ENCODE measurements at regions not wholly inside any gene's neighbourhood (a gene's known extent, or its start where the extent isn't known, plus 50 kb on each side); places are given as distances from the start of the nearest gene placed in this dataset.

GRCh38 chr15:95091444-95091843 is 860.1 kb downstream of the MCTP2 start:
- no peak for DNase-seq

DNA sequence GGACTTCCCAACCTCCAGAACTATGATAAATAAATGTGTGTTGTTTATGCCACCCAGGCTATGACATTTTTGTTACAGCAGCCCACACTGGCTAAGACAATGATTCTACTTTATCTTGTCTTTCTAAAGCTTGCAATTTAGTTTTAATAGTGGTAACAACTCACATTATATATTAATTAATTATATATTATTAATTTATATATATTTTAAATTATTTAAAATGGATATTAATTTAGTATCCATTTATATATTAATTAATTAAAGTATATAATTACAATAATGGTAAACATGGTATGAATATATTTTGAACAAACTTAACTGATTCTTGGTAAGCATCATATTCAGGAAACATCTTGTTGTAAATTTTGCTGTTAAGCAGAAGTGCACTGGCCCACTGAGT is 863.9 kb downstream of the MCTP2 start:
- DNase-seq, result no peak

DNA sequence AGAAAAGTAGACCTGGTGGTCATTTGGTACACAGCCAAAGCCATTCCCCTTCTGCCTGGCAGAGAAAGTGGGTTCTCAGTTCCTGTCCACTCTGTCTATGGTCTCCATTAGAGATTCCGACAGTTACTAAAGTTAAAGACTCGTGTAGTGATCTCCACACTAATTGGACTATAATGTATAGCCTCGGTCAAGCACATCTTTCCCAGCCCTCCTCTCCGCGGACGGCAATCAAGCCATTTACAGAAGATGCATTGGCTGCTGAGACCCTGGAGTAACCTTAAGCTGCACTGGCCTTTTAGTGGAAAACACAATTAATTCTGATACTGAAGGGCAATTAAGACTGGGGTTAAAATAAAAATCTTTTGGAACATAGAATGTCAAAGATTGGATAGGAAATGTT is 865.3 kb downstream of the MCTP2 start:
- no peak for DNase-seq

DNA sequence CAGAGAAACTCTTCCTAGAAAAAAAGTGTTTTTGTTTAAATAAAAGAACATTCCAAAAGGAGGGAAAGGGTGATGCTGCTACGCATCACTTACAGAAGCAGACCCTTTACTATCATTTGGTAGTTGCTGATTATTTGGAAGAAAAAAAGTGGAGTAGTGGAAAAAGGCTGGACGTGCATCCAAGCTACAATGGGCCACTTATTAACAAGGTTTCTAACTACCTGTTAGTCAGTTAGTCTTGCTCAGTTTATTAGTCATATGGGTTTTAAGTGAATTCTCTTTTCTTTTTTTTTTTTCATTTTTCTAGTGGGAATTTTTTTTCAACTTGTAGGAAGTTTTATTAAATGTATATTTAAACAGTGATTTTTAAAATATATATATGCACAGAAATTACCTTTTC is 866.0 kb downstream of the MCTP2 start:
- DNase-seq, result no peak

DNA sequence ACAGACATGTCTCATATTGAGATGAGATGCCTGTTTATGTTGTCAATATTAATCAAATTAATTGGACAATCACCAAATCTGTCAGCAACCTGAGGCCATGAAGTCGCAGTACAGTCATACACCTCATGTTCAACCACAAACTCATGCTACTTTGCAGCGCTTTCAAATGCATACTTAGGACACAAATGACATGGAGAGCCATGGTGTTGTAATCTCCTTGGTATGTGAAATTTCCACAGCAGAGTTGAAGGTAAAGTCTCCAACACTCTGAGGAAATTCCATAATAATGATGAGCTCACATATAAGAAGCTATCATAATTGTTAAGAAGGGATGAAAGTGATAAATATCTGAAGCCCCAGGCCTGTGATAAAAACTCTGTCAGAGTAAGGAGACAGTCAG is 873.9 kb downstream of the MCTP2 start:
- no peak for DNase-seq

GRCh38 chr15:95106801-95107200 is 875.4 kb downstream of the MCTP2 start:
- no peak for DNase-seq

DNA sequence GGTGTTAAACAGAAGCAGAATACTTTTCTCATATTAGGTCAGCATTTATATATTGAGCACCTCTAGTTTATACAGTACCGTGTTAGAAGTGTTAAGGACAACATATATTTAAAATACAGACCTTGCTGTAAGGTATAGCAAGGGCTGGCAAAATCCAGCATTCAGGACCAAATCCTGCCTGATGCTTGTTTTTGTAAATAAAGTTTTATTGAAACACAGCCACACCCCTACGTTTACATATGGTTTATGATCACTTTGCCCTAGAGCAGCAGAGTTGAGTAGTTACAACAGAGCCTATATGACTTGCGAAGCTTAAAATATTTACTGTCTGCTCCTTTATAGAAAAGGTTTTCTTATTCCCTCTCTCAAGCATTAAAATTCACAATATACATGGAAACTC is 877.3 kb downstream of the MCTP2 start:
- DNase-seq, result no peak

DNA sequence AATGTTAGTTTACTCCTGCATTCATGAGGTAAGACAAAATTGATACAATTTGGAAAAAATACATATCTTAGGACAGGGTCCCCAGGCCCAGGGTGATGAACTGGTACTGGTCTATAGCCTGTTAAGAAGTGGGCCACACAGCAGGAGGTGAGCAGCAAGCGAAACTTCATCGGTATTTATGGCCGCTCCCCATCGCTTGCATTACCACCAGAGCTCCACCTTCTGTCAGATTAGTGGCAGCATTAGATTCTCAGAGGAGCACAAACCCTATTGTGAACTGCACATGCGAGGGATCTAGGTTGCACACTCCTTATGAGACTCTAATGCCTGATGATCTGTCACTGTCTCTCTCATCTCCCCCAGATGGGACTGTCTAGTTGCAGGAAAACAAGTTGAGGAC is 880.6 kb downstream of the MCTP2 start:
- DNase-seq, result no peak

GRCh38 chr15:95113041-95113440 is 881.7 kb downstream of the MCTP2 start:
- DNase-seq, result no peak

- no peak for DNase-seq
These were observed 887.8 kb downstream of the MCTP2 start for GRCh38 chr15:95119041-95119610.

DNA sequence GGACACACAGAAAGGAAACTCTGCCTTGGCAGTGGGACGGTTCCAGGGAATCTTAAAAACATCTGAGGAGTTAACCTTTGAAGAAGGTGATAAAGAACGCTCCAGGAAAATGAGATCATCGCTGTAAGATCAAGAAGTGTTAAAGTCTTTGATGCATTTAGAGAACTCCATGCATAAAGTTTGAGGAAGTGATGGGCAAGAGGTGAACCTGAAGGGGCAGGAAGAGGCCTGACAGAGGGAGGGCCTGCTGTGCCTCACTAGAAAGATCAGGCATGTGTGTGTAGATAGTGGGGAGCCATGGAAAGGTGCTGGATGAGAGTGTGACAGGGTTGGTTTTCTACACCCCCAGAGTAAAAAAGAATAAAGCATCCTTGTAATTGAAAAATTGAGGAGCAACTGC is 889.2 kb downstream of the MCTP2 start:
- DNase-seq, result no peak

GRCh38 chr15:95121191-95121590 is 889.8 kb downstream of the MCTP2 start:
- DNase-seq, result no peak

DNA sequence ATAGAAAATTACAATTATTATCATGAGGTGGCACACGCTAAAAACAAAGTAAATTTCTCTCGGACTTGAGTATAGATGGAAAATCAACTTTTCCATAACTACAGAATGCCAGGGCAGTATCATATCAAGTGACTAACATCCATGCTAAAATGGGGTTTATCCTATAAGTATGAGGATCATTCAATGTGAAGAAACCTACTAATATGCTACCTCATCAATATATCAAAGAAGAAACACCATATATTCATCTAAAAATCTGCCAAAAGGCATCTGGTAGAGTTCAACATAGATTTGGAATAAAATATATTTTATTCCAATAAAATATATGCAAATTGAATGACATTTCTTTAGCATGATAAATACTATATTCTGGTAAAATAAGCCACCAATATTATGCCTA is 894.4 kb downstream of the MCTP2 start:
- DNase-seq, result no peak

DNA sequence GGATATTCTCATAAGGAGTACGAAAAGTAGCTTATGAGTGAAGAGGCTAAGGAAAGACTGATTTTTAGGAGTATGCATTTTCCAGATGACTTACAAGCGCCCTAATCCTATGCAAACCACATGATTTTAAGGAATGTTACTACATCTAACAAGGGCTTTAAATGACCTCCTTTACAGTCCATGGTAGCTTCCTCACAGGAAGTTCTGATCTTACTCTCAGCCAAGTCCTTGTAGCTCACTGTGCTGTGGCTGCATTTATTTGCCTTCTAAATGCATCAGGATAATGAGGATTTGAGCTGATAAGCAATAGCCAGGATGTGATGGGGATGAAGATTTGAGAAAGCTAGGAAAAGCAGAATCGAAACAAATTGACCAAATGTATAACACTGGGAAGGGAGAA is 896.0 kb downstream of the MCTP2 start:
- DNase-seq, result no peak

DNA sequence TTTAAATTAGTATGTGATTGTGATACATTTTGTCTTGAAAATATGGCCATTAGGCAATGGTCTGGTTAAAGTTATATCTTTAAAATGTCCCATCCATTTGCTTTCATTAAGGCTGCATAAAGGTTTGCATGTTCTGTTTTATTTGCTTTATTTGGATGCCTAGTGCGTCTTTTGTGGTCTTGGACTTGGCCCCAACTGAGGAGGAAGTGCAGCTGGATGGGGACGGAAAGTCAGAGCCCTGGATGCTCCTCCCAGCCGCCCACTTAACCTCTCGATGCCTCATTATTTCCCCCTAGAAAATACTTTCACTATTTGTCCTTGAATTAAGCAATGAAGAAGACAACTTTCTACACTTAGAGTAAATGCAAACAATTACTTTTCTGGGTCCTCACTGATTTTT is 898.2 kb downstream of the MCTP2 start:
- no peak for DNase-seq

DNA sequence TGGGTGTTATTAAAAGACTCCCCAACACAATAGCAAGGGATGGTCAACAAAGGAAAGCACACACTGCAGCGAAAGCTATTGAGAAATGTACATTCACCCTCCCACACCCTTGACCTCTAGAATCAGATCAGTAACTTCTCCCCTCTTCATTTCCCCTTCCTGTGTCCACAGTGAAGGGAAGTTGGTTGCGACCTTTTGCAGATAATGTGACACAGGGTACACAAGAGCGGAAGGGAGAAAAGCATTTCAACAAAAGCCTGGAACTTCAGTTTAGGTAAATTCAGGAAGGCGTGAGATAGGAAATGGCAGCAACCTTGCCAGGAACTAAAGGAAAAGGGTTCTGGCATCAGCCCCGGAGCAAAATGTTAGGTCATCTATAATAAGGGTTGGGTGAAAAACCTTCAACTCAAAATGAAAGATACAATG is 899.8 kb downstream of the MCTP2 start:
- no peak for DNase-seq

DNA sequence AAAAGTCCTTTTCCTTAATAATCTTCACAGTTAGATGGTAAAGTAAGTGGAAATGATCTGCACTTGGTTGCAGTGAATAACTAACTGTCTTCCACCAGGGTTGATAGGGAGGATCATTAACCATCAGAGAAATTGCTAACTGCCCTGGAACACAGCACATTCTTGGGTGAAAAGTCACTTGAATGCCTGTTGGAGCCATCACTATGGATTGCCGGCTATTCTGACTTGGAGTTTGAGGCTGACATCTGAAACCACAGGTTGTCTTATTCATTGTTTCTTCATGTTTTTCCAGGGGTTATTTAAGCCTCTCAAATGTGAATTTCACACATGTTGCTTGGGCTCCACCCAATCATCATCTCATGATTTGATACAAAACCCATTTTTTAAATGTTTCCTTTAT is 901.4 kb downstream of the MCTP2 start:
- no peak for DNase-seq

- DNase-seq, result no peak
These were observed 903.2 kb downstream of the MCTP2 start for GRCh38 chr15:95134431-95135110.

GRCh38 chr15:95138604-95139270 is 907.4 kb downstream of the MCTP2 start:
- DNase-seq, result no peak

DNA sequence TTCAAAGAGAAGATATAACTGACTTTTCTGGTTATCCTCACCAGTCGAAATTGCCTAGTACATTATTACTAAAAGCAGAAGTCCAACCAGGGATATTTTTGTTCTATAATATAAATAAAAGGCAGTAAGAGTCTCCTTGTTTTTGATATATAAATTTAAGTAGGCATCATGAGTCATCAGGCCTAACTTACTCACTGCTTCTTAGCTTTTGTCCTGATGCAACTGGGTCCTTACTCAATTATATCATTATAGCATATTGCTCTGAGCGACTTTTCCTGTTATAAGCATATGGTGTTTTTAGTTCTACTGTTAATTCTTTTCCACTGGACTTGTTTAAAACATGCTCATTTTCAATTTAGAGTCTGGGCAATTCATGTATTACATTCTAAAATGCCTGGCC is 910.1 kb downstream of the MCTP2 start:
- DNase-seq, result no peak

DNA sequence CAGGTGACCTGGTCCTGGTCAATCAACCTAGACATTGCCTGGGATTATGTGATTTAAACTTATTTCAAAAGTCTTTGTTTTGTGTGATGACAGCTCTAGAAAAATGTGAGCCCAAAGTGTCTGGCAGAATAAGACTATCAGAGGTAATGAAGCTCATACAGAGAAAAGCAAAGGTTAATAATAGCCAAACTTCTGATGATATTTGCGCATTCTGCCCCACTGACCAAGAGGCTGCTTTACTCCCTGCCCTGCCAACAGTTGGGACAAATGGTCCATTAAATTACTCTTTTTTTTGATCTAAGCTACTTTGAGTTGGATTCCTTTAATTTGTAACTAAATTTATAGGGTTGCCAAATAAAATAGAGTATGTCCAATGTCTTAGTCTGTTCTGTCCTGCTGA is 911.2 kb downstream of the MCTP2 start:
- no peak for DNase-seq

DNA sequence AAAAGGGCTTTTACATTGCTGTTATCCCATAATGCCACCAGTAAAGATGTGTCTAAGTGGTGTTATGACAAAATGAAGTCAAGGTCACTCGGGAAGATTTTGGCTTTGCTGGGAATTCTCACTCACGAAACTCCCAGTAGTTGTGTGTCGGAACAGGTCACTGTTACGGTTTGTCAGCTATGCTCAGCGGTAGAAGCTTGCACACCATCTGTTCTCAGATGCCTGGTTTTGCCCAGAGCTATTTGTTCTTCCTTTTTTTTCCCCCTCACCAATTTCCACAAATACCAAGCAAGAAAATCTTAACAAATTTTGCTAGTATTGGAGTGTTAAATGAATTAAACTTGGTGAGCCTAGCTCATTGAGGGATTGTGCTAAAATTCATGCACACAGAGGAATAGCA is 915.1 kb downstream of the MCTP2 start:
- DNase-seq, result no peak

- no peak for DNase-seq
These were observed 916.8 kb downstream of the MCTP2 start for GRCh38 chr15:95148183-95148582.

DNA sequence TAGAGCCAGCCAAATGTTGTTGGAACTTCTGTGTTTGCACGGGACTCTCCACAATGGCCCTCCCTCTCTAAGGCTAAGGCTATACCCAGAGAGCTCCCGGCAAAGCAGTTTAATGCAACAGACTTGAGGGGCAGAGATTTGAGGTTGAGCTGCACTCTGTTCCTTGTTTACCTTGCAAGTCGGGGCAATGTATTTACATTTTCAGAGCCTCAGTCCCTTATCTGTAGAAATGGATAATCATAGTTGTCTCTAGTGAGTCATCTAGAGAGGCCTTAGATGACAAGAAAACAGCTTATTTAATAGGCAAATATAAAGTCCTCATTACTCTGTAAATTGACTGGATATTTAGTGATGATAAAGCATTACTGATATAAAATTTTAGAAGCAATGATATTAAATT is 917.7 kb downstream of the MCTP2 start:
- DNase-seq, result no peak

GRCh38 chr15:95149771-95150170 is 918.4 kb downstream of the MCTP2 start:
- DNase-seq, result no peak

Measured in activated CD4-positive, alpha-beta T cell treated with anti-CD3 and anti-CD28 coated beads, Interleukin-2, amount 50 U/mL, for 1 hour (primary cell).